GM19455 (cell line): ENCODE measurements at regions not wholly inside any gene's neighbourhood (a gene's known extent, or its start where the extent isn't known, plus 50 kb on each side); places are given as distances from the start of the nearest gene placed in this dataset.
"Not testable (repeated sequence)": the region's sequence is repeated elsewhere in the genome, so short reads cannot be mapped to it uniquely, and the experiment has no call there.

Experiments
- ATAC-seq: cut with Tn5 transposase; IDR thresholded peaks from one replicate; pipeline ENCODE4 v1.9.1; 2021; ENCODE audit not compliant: unreplicated experiment

DNA sequence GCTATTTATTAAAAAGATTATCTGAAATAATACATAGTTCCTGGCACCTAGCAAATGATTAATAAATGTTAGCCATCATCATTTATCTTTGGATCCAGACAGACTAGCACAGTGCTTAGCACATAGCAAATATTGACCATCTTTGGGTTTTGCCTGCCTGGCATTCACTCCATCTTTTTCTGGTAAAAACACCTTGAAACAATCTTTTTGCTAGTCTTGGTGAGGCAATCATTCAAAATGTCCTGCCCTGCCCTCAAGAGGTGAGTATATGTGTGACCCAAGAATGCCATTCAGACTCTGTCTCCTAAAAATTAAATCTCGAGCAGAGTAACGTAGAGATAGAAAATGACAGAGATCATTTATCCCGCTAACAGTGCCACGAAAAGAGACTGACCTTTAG is 78.3 kb upstream of the ZNF280D start:
- ATAC-seq = no peak

DNA sequence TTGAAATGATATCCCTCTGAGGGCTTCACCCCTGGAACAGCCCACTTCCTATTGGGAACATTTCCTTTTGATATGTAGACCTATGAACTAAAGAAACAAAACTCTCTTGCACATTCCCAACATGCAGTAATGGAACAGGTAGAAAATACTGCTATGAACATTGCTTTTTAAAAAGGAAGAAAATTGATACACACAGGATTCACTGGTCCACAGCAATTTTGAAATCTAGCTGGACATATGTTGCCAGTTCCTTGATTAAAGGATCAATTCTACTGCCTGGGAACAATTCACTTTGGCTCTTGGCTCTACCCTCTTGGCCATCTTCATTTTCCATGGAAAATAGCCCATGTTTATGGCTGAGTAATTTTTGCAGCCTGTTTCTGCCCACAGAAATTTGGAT is 74.9 kb upstream of the ZNF280D start:
- ATAC-seq = no peak

DNA sequence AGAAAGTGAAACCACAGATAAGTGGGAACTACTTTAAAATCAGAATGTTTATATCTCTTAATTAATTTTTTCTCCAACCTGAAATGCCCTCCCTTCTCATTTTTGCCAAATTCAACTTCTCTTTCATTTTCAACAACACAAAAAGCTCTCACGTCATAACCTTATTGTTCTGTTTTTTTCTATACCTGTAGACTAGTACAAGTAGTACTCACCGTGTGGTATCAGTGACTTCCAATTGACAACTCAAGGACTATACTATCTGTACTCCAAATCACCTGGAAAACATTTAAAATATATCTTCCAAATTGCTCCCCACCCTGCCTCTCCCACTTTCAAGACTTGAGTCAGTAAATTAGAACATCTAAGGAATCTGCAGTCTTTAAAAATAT is 72.8 kb upstream of the ZNF280D start:
- no peak for ATAC-seq

DNA sequence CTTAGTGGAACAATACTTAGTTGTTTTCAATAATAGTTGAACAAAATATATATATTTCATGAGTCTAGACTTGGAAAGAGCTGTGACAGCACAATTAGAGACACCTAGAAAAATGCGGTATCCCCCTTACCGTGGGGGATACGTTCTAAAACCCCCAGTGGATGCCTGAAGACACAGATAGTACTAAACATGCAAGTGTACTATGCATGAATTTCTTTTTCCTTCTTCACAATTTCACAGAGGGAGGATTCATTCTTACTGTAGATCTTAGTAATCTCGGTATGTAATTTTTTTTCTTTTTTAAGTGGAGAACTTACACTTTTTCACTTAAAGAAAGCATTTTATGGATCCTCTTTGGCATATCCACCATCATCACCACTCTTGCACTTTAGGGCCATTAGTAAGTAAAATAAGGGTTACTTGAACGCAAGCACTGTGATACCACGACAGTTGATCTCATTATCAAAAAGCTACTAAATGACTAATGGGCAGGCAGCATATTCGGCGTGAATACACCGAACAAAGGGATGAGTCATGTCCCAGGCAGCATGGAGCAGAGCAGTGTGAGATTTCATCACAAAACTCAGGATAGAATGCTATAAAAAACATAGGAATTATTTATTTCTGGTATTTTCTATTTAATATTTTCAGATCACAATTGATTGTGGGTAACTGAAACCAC is 72.3 kb upstream of the ZNF280D start:
- no peak for ATAC-seq

DNA sequence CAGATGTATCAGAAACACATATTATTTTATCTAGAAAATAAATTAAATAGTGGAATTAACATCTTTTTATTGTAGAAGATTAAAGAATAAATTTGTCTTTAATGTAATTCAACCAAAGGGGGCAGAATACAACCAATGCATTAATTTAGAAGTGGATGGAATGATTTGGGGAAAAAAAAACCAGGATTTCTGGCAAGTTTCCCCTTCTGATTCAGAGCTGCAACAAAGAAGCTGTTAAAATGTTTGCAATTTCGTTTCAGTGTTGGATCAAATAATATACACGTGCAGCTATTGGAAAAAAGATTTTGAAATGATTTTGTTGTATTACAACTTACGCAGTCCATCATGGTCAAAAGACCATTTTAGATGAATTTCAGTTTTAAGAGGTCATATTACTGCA is 71.6 kb upstream of the ZNF280D start:
- ATAC-seq = no peak

DNA sequence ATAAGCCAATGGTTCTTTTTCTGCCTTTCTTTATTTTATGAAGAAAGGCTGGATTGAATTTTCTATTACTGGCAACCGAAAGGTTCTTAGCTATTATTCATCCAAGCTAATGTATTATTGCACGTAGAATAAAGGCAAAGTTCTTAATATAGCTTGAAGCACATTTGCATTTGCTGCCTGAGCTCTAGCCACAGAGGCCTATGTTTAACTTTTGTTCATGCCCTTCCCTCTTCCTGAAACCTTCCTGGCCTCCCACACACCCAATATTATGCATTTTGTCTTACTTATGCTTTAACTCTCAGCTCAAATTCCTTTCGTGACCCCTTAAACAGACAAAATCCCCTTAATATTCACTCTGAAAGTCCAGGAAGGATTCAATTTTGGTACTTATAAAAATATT is 71.0 kb upstream of the ZNF280D start:
- no peak for ATAC-seq

DNA sequence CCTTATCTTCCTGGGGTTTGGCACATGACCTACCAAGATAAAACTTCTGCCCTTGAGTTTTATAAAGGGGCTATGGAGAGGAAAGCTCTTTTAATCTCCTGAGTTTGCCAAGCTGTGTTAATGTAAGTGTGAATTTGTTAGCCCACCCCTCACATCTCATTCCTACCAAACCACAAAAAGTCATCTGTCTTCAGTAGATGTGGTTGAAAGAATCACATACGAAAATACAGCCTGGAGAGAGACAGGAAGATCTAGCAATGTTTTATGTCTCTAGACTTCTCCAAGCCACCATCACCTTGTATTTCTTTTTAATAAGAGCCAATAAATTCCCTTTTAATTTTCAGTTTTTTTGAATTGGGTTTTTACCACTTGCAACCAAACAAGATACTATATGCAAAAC is 68.9 kb upstream of the ZNF280D start:
- no peak for ATAC-seq

DNA sequence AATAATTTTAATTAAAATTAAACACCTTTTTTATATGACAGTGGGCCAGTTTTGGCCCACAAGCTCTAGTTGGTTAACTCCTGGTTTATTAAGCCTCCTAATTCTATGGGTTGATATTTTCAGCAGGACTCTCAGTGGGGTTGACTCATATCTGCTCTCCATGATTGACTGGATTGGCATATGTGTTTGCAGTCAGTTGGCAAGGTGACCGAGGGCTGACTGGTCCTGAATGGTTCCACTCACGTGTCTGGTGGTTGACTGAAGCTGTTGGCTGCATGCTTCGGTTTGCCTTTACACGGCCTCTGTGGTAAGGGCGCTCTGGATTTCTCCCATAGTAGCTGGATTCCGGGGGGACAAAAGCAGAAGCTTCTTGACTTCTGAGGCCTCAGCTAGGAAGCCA is 65.3 kb upstream of the ZNF280D start:
- ATAC-seq = peak; percentile 65

DNA sequence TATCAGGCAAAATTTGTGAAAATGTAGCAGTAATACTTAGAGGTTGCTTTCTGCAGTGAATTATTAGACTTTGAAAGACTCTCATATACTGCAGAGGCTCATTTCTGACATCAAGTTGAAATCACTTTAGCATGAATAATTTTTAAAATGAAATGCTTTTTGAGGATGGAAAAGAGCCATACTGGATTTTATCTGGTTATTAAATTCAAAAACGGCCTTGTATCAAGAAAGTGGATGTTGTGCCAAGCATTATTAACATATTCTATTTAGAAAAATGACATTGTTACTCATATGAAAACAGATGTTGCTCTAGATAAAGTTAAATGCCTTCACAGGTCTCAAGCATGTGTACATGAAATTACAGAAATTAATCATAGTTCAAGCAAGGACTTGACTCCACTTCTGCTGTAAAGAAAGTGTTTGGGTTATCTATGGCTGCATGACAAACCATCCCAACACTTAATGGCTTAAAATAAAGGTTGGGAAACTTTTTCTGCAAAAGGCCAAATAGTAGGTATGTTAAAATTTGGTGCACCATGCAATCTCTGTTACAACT is 64.5 kb upstream of the ZNF280D start:
- no peak for ATAC-seq

DNA sequence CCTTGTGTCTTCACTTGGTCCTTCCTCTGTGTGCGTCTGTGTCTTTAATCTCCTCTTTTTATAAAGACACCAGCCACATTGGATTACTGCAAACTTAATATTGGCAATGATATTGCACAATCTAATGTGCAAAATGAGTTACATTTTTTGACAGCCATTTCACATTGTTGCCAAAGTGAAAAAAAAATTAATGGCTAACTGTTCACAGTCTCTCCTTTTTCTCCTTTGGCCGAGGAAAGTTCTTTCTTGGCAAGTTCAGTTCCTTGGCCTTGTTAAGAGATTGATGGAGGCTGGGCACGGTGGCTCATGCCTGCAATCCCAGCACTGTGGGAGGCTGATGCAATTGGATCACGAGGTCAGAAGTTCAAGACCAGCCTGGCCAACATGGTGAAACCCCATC is 62.2 kb upstream of the ZNF280D start:
- ATAC-seq = no peak

DNA sequence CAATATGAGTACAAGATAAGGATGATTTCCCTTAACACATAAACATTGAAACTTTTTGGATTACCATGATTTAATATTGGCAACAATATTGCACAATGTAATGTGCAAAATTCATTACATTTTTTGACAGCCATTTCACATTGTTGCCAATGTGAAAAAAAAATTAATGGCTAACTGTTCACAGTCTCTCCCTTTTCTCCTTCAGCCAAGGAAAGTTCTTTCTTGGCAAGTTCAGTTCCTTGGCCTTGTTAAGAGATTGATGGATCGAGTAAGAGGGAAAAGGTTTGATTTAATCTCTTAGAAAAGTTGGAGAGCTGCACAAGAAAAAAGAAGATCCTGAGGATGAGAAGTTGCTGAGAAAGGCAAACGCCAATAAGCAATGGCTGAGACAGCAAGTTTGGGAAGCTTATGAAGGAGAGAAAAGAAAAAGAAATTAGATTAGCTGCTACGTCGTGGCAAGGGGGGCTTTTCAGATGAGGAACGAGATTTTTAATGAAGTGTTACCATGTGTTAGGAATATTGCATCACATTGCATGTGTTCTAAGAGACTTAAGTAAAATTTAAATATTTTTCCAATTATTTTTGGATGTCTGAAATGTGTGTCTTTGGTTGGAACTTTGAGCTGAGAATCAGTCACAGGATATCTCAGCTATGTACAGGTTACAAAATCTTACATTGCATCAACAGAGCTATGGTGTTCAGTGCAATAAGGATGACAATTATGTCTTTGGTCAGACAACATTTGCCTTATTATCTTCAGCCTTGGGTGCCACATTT is 61.4 kb upstream of the ZNF280D start:
- no peak for ATAC-seq

DNA sequence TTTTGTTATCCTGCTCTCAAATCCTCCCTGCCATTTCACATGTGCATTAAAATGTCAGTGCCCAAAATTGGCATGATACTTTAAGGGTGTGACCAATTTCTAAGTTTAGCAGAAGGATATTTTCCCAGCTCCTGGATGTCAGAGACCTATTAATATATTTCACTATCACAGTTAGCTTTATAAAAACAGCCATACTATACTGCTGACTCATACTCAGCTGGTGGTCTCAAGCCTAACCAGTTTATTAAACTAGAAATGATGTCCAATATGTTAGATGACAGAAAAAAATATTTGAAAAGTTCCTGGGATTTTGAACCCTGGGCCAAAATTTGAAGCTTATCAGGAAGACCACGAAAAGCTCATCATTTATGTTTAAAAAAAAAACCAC is 60.9 kb upstream of the ZNF280D start:
- no peak for ATAC-seq

DNA sequence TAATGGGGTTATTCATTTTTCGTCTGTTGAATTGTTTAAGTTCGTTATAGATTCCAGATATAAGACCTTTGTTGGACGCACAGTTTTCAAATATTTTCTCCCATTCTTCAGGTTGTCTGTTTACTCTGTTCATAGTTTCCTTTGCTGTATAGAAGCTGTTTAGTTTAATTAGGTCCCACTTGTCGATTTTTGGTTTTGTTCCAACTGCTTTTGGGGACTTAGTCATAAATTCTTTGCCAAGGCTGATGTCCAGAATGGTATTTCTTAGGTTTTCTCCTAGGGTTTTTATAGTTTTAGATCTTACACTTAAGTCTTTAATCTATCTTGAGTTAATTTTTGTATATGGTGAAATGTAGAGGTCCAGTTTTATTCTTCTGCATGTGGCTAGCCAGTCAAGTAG is 58.9 kb upstream of the ZNF280D start:
- ATAC-seq = no peak

DNA sequence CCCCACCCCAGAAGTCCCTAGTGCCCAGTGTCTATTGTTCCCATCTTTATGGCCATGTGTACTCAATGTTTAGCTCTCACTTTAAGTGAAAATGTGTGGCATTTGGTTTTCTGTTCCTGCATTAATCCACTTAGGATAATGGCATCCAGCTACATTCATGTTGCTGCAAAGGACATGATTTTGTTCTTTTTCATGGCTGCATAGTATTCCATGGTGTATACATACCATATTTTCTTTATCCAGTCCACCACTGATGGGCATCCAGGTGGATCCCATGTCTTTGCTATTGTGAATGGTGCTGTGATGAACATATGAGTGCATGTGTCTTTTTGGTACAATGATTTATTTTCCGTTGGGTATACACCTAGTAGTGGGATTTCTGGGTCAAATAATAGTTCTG is 58.2 kb upstream of the ZNF280D start:
- ATAC-seq = not testable (repeated sequence)

DNA sequence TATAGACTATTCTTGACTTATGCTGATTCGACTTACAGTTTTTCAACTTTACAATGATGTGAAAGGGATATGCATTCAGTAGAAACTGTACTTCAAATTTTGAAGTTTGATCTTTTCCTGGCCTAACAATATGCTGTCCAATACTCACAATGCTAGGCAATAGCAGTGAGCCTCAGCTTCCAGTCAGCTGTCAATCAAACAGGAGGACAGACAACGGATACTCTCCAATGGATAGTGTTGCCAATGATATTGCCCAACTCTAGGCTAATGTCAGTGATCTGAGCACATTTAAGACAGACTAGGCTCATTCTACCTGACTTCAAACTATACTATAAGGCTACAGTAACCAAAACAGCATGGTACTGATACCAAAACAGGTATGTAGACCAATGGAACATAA is 55.0 kb upstream of the ZNF280D start:
- ATAC-seq = no peak

DNA sequence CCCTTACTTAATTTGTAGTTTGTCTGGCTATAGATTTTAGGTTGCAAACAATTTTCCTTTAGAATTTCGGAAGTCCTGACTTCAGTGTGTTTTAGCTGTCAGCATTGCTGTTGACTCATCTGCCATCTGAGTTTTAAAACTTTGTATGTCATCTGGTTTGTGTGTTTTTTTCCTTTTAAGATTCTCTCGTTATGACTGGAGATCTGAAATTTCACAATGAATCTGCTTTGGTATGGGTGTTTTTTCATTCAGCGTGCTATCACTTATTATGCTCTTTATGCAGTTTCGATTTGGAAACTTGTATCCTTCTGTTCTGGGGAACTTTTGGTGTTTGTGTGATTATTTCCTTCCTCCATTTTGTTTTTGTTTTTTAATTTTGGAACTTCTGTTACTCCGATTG is 53.7 kb upstream of the ZNF280D start:
- peak; percentile 55 for ATAC-seq

DNA sequence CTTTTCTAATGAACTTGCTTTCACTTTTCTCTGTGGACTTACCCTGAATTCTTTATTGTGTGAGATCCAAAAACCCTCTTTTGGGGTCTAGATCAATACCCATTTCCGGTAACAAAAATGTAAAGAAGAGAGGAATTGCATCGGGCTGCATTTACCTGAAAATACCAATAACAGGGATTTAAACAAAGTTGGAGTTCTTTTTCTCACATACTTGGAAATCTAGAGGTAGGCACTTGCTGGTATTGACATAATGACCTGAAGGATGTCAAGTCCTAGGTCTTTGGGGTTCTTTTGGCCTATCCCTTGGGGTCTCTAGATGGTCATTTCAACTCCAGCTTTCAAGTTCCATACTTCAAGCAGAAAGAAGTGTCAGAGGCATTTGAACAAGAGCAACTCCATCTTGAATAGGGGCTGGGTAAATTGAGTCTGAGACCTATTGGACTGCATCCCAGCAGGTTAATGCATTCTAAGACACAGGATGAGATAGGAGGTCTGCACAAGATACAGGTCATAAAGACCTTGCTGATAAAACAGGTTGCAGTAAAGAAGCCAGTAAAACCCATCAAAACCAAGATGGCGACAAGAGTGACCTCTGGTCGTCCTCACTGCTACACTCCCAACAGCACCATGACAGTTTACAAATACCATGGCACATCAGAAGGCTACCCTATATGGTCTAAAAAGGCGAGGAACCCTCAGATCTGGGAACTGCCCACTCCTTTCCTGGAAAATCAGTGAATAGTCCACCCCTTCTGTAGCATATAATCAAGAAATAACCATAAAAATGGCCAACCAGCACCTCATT is 50.8 kb upstream of the ZNF280D start:
- no peak for ATAC-seq

DNA sequence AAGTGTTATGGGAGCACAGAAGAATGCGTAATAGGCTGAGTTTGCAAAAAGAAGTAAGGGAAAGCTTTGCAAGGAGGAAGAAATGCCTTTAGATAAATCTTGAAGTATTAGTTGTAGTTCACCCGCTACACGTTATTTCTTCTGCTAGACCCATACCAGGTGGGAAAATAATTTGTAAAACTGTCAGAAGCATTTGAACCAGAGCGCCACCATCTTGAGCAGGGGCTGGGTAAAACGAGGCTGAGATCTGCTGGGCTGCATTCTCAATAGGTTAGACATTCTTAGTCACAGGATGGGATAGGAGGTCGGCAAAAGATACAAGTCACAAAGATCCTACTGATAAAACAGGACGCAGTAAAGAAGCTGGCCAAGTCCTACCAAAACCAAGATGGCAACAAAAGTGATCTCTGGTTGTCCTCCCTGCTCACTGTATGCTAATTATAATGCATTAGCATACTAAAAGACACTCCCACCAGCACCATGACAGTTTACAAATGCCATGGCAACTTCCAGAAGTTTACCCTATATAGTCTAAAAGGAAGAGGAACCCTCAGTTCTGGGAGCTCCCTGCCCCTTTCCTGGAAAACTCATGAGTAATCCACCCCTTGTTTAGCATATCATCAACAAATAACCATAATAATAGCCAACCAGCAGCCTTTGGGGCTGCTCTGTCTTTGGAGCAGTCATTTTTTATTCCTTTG is 50.0 kb upstream of the ZNF280D start:
- ATAC-seq = no peak
